ENCODE measurements at regions not wholly inside any gene's neighbourhood (a gene's known extent, or its start where the extent isn't known, plus 50 kb on each side); places are given as distances from the start of the nearest gene placed in this dataset.

DNA sequence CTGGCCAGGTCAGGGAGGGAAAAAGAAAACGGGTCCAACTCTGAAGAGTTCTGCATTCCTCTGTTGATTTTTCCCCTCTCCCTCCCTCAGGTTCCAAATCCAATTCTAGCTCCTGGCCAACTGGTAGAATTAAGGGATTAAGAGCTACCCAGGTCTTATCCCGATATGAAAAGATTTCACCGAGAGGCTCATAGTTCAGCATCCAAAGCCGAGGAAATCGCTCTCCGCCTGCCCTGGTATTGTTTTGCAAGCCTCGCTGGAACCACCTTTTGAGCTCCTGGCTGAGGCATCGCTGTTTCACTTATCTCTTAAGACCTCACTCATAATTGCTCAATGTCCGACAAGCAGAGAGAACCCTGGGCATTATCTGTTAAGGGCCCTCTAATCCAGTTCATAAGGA is 180.4 kb downstream of the URI1 start:
- TF ChIP-seq CTCF (IDR thresholded peaks at IDR 0.05 in 8 of 11, conservative IDR thresholded peaks at IDR 0.05 in 3 of 11) (no peak), POLR2AphosphoS5 (IDR thresholded peaks at IDR 0.05) (no peak), POLR2A (IDR thresholded peaks at IDR 0.05) (no peak)
